NCI-H2227 (cell line): ENCODE measurements at regions not wholly inside any gene's neighbourhood (a gene's known extent, or its start where the extent isn't known, plus 50 kb on each side); places are given as distances from the start of the nearest gene placed in this dataset.

ENCODE experiments used
- DNase-seq: peaks from one replicate; lab custom pipeline; 2025; ENCODE audit not compliant: unreplicated experiment; lab: John Stamatoyannopoulos, UW

DNA sequence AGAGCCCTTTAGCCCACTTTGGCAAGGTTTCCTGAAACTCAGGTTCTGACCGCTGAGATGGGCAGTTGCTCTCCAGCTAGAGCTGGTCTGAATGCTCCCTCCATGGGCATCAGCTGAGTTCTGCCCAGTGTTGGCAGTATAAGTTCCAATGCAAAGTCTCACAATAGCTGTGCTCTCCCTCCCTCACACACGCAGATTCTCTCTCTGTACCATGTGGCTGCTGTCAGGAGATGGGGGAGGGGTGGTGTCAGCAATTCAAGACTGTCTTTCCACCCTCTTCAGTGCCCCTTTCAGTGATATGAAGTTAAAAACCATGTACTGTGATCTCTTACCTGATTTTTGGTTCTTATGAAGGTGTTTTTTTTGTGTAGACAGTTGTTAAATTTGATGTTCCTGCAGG is 164.3 kb upstream of the PLEKHA5 start:
- no peak for DNase-seq

DNA sequence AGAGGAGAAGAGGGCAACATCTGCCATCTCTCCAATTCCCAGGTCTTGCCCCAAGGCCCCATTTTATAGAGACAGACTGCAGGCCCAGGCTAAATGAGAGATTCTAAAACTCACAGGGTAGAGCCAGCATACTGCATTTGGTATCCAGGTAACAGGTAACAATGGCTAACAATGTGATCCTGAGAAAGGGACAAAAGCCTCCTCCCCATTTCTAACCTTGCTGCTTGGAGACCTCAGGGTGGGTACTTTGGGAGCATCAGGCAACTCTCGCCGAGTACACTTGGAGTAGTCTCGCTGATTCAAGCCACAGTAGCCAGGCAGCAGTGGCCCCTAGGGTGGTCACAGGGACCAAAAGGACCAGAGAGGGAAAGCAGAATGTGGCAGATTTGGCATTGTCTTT is 162.6 kb upstream of the PLEKHA5 start:
- no peak for DNase-seq

DNA sequence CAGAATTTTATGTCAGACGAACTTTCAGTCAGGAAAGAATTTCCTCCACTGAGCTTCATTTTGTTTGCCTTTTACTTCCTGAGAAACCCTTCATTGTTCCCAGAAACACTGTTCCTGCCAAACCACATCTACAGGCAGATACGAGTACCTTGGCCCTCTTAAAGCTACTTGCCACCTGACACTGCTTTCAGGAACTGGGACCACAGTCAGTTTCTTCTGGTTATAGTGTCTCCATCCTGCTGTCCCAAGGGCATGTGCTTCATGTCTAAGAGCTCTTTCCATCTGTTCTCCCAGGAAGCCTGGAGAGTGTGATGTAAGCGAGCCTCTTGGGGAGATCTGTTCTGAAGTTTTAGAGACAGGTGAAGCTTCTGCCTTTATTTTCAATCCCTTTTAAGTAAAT is 161.7 kb upstream of the PLEKHA5 start:
- DNase-seq = no peak

GRCh38 chr12:18969512-18969911 is 160.0 kb upstream of the PLEKHA5 start:
- no peak for DNase-seq

- DNase-seq = no peak
Measured at GRCh38 chr12:18970603-18971002, 158.9 kb upstream of the PLEKHA5 start.

- no peak for DNase-seq
Measured at GRCh38 chr12:18971932-18972331, 157.6 kb upstream of the PLEKHA5 start.

- DNase-seq = no peak
Measured at GRCh38 chr12:18975933-18976332, 153.6 kb upstream of the PLEKHA5 start.

DNA sequence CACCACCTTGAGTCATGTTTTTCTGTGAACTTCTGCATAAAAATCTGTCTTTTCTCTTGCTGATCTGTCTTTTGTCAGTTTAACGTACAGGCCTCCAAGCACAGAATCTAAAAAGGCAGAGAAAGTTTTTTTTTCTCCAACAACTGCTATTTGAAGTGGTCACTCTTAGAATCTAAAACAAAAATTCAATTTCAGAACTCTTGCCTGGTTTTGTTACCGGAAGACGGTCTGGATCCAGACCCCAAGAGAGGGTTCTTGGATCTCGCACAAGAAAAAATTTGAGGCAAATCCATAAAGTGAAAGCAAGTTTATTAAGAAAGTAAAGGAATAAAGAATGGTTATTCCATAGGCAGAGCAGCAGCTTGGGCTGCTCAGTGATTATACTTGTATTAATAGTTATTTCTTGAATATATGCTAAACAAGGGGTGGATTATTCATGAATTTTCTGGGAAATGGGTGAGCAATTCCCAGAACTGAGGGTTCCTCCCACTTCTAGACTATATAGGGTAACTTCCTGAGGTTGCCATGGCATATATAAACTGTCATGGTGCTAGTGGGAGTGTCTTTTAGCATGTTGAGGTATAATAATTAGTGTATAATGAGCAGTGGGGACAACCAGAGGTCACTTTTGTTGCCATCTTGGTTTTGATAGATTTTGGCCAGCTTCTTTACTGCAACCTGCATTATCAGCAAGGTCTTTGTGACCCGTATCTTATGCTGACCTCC is 150.0 kb upstream of the PLEKHA5 start:
- DNase-seq = no peak

GRCh38 chr12:18981732-18982131 is 147.8 kb upstream of the PLEKHA5 start:
- no peak for DNase-seq

DNA sequence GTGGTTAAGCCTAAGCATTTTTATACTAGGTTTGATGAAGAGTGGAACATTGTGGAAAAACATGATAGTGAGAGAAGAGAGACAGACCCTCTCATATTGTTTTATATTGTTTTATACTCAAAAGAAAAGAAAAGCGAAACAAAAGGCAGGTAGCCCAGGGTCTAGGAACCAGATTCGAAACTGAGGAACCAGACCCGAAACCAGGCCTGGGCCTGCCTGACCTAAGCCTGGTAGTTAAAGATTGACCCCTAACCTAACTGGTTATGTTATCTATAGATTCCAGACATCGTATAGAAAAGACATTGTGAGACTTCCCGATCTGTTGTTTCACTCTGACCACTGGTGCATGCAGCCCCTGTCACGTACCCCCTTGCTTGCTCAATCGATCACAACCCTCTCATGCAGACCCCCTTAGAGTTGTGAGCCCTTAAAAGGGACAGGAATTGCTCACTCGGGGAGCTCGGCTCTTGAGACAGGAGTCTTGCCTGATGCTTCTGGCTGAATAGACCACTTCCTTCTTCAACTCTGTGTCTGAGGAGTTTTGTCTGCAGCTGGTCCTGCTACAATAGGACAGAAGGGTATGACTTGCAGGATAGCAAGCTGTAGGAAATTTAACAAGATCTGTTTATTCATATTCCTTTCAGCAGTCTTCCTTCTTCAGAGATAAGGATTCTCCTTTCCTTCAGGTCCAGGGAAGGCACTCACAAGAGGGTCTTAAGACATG is 147.1 kb upstream of the PLEKHA5 start:
- no peak for DNase-seq

- DNase-seq = no peak
Measured at GRCh38 chr12:18983854-18984253, 145.7 kb upstream of the PLEKHA5 start.

- DNase-seq = no peak
Measured at GRCh38 chr12:18990856-18991255, 138.7 kb upstream of the PLEKHA5 start.

DNA sequence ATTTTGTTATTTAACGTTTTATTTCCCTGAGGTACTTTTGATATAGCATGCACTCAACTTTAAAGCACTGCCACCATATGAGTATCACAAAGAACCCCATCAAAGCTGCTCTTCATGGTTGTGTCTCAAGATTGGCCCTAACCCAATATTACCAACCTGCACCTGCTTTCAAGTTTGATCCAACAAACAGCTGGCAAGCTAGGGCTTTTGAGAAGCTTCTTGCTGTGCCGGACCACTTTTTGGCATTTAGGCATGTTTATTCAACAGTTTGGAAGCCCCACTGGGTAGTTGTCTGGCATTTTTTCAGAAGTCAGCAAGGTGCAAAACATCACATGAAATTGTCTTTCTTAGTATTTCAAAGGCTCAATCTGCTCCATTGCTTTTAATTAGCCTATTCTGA is 137.2 kb upstream of the PLEKHA5 start:
- DNase-seq = no peak

DNA sequence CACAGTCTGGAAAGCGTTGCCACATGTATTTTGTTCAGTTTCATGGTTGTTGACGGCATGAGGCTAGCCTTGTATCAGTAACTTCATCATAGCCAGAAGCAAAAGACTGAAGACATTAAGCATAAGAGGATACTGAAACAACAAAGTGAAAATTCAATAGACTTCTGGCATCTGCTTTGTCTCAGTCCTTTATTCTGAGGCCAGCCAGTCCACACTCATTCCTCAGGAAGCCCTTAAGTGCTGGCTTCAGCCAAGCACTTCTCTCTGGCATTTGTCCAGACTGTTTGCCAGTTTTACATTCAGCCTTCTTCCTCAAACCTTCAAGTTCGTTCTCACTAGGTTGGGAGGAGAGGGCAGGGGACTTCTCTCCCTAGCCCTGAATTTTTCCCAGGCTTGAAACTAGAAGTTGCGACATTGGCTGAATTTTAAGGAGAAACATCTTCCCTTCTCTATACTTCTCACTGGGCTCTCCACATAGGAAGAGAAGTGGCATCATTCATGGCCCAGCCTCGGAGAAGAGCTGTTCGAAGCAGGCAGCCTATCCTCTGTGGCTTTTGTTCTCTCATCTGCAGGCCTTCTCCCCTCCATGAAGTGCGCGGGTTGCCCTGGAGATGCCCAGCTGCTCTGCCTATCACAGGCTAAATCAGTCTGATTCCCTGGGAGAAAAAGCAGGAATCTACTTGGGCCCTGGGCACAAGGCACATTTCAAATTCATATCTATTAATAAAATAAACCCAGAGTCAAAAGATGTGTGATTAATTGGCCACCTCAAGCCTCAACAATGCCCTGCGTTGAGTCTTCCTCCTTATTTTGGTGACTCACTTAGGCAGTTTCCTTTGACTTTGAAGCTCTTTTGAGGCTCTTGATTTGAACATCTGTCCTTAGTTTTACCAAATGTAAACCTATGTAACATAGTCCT is 130.9 kb upstream of the PLEKHA5 start:
- DNase-seq = no peak

DNA sequence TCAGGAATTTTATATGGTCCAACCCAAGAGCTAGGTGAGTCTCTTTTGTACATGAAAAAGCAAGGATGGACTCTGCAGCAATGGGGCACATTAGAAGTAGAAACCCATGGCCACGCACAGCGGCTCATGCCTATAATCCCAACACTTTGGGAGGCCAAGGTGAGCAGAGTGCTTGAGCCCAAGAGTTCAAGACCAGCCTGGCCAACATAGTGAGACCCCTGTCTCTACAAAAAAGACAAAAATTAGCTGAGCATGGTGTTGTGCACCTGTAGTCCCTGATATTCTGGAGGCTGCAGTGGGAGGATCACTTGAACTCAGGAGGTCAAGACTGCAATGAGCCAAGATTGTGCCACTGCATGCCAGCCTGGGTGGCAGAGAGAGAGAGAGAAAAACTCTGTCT is 128.7 kb upstream of the PLEKHA5 start:
- no peak for DNase-seq

- no peak for DNase-seq
Measured at GRCh38 chr12:19002216-19002615, 127.3 kb upstream of the PLEKHA5 start.

- DNase-seq = no peak
Measured at GRCh38 chr12:19003141-19003540, 126.4 kb upstream of the PLEKHA5 start.

DNA sequence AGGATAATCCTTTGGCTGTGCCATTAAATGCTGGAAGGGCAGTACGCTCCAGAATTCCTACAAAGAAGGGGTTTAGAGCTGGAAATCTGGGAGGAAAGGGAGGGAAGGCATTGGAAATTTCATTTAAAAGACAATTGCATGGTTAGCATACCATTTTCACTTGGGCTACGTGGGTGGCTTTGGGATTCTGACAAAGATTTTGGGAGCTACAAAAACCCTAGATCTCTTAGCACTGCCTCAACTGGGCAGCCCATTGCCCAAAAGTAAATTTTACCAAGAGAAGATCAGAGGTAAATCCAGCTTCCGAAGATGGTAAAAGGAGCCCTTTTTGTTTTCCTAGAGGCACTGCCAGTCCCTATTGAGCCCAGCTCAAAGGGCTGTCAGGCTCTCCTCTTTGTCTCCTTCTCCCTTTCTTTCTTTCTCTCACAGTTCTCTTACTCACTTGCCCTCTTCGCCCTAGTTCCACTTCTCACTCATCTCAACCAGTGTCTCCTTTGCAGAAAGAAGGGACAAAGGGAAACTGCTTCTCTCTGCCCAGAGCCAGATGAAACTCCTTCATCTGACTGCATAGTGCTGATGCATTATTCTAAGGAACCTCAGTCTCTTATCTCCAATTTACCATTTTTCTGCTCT is 125.4 kb upstream of the PLEKHA5 start:
- DNase-seq = no peak

DNA sequence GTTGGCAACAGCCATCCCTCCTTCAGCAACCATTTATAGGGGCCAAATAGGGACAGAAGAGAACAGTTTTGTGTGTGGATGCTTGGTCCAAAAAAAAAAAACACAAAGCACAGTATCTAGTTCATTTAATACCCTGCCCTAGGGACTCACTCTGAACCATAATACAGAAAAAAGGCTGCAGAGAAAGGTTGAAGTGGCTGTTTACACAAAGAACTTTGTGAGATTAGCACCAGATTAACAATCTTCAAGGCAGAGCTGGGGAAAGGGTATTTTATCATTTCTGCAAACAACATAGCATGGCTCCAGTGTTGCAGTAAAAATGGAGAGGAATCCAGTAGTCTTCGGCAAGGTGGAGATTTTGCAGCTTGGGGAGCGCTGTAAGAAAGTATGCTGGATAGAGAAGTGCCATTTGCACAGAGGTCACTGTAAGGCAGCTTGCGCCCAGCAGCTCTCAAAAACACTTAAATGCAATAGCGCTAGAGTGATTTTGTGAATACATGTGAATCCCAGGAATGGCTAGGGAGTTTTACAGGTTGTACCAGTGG is 124.2 kb upstream of the PLEKHA5 start:
- no peak for DNase-seq

GRCh38 chr12:19006626-19007137 is 122.9 kb upstream of the PLEKHA5 start:
- no peak for DNase-seq

DNA sequence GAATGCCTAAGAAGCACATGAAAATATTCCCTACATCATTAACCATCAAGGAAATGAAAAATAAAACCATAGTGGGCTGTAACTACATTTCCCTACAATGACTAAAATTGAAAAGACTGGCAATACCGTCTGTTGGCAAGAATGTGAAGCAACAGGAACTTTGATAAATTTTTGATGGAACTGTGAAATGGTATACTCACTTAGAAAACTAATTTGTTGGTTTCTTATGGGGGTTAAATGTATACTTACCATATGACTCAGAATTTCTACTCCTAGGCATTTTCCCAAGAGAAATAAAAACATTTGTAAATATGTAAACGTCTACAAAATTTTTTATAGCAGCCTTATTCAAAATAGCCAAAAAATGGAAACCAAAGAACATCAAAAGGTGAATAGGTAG is 121.4 kb upstream of the PLEKHA5 start:
- no peak for DNase-seq
